ENCODE measurements at regions not wholly inside any gene's neighbourhood (a gene's known extent, or its start where the extent isn't known, plus 50 kb on each side); places are given as distances from the start of the nearest gene placed in this dataset.

DNA sequence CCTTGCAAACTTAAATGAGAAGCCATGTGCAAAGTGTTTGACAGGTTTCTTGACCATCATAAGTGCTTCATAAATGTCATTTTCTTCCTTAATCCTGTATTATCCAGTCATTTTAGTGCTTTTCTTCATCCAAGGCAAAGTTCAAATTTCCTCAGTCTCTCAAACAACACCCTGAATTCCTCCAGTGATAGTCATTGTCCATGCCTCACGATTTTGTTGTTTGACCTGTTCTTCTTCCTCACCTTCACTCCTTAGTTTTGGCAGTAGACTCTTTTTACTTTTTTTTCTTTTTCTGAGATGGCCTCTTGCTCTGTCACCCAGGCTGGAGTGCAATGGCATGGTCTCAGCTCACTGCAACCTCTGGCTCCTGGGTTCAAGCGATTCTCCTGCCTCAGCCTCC lies 1257.3 kb downstream of the FAM181B start:
- no peak overlapping the region for H3K4me3 ChIP-seq (replicated peaks; ENCODE audit: insufficient read depth, low read length)
- TF ChIP-seq POLR2AphosphoS5 (IDR thresholded peaks at IDR 0.05; ENCODE audit: low read depth) (no peak), GABPA (IDR thresholded peaks at IDR 0.05; ENCODE audit: low read depth) (no peak), SPI1 (IDR thresholded peaks at IDR 0.05; ENCODE audit: borderline replicate concordance, low read depth) (no peak)
- TF ChIP-seq, protein P1, sequence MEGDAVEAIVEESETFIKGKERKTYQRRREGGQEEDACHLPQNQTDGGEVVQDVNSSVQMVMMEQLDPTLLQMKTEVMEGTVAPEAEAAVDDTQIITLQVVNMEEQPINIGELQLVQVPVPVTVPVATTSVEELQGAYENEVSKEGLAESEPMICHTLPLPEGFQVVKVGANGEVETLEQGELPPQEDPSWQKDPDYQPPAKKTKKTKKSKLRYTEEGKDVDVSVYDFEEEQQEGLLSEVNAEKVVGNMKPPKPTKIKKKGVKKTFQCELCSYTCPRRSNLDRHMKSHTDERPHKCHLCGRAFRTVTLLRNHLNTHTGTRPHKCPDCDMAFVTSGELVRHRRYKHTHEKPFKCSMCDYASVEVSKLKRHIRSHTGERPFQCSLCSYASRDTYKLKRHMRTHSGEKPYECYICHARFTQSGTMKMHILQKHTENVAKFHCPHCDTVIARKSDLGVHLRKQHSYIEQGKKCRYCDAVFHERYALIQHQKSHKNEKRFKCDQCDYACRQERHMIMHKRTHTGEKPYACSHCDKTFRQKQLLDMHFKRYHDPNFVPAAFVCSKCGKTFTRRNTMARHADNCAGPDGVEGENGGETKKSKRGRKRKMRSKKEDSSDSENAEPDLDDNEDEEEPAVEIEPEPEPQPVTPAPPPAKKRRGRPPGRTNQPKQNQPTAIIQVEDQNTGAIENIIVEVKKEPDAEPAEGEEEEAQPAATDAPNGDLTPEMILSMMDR (IDR thresholded peaks at IDR 0.05; ENCODE audit: insufficient read depth, low read length), result no peak
- TF ChIP-seq, protein P2, sequence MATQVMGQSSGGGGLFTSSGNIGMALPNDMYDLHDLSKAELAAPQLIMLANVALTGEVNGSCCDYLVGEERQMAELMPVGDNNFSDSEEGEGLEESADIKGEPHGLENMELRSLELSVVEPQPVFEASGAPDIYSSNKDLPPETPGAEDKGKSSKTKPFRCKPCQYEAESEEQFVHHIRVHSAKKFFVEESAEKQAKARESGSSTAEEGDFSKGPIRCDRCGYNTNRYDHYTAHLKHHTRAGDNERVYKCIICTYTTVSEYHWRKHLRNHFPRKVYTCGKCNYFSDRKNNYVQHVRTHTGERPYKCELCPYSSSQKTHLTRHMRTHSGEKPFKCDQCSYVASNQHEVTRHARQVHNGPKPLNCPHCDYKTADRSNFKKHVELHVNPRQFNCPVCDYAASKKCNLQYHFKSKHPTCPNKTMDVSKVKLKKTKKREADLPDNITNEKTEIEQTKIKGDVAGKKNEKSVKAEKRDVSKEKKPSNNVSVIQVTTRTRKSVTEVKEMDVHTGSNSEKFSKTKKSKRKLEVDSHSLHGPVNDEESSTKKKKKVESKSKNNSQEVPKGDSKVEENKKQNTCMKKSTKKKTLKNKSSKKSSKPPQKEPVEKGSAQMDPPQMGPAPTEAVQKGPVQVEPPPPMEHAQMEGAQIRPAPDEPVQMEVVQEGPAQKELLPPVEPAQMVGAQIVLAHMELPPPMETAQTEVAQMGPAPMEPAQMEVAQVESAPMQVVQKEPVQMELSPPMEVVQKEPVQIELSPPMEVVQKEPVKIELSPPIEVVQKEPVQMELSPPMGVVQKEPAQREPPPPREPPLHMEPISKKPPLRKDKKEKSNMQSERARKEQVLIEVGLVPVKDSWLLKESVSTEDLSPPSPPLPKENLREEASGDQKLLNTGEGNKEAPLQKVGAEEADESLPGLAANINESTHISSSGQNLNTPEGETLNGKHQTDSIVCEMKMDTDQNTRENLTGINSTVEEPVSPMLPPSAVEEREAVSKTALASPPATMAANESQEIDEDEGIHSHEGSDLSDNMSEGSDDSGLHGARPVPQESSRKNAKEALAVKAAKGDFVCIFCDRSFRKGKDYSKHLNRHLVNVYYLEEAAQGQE (IDR thresholded peaks at IDR 0.05; ENCODE audit: insufficient replicate concordance, low read depth), result no peak
- no peak for DNase-seq (ENCODE audit: low read depth in 1 of 2, low spot score in 1 of 2)
- H3K27me3 ChIP-seq (ENCODE audit: insufficient read depth, poor library complexity, severe bottlenecking), result no peaks in the 10 kb centered on the region
- no peak overlapping the region for H3K27ac ChIP-seq (replicated peaks)

DNA sequence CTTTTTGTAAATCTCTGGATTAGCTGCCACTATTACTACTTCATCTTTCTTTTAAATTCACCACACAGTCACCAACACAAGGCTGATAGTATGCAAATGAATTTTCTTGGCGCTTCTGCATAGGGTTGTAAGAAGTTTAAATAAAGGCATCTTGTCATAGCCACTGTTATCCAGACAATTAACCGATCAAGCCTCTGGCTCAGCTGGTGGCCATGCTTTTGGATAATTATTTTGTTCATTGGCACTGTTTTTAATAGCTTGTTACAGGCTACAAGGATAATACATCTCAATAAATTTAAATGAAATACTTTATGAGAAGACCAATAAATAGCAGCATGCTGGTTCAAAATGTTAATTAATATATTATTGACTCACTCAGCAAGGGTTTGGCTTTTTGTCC lies 1261.0 kb downstream of the FAM181B start:
- DNase-seq (ENCODE audit: low read depth in 1 of 2, low spot score in 1 of 2), result no peak
- Histone ChIP-seq H3K27me3 (ENCODE audit: insufficient read depth, poor library complexity, severe bottlenecking) (no peaks in the 10 kb centered on the region), H3K4me3 (replicated peaks; ENCODE audit: insufficient read depth, low read length) (no peak overlapping the region), H3K27ac (replicated peaks) (no peak overlapping the region)
- TF ChIP-seq POLR2AphosphoS5 (IDR thresholded peaks at IDR 0.05; ENCODE audit: low read depth), result no peak
- TF ChIP-seq SPI1 (IDR thresholded peaks at IDR 0.05; ENCODE audit: borderline replicate concordance, low read depth), result no peak
- TF ChIP-seq, protein P2 (IDR thresholded peaks at IDR 0.05; ENCODE audit: insufficient replicate concordance, low read depth), result no peak
- TF ChIP-seq, protein P1 (IDR thresholded peaks at IDR 0.05; ENCODE audit: insufficient read depth, low read length), result no peak
- no peak for TF ChIP-seq GABPA (IDR thresholded peaks at IDR 0.05; ENCODE audit: low read depth)

DNA sequence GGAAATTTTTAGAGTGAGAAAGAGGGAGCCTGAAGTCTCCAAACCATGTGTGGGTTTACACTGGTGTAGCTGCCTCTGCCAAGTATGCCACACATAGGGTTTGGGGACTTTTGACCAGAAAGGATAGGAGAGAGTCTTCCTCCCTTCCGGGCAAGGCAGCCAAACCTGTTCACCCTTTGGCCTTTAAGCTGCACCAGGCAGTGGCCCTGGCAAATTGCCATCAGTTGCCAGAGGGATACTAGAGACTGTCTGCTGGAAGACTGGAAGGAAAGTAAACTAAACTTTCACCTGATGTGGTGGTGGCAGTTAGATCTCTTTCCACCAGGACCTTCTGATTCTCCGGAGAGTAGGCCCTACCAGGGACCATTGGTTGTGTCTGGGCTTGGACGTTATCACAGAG lies 1263.2 kb downstream of the FAM181B start:
- TF ChIP-seq GABPA (IDR thresholded peaks at IDR 0.05; ENCODE audit: low read depth) (no peak), SPI1 (IDR thresholded peaks at IDR 0.05; ENCODE audit: borderline replicate concordance, low read depth) (no peak), POLR2AphosphoS5 (IDR thresholded peaks at IDR 0.05; ENCODE audit: low read depth) (no peak)
- TF ChIP-seq, protein P2 (IDR thresholded peaks at IDR 0.05; ENCODE audit: insufficient replicate concordance, low read depth), result no peak
- TF ChIP-seq, protein P1 (IDR thresholded peaks at IDR 0.05; ENCODE audit: insufficient read depth, low read length), result no peak
- Histone ChIP-seq H3K27ac (replicated peaks) (no peak overlapping the region), H3K27me3 (ENCODE audit: insufficient read depth, poor library complexity, severe bottlenecking) (no peaks in the 10 kb centered on the region), H3K4me3 (replicated peaks; ENCODE audit: insufficient read depth, low read length) (no peak overlapping the region)
- DNase-seq (ENCODE audit: low read depth in 1 of 2, low spot score in 1 of 2), result no peak

All from HL-60 (cell line).